Superior temporal gyrus (tissue), 1 donor: ENCODE measurements at regions not wholly inside any gene's neighbourhood (a gene's known extent, or its start where the extent isn't known, plus 50 kb on each side); places are given as distances from the start of the nearest gene placed in this dataset.
"Not testable (repeated sequence)": the region's sequence is repeated elsewhere in the genome, so short reads cannot be mapped to it uniquely, and the experiment has no call there.

Source experiments
- DNase-seq: peaks from one replicate; pipeline ENCODE4 v3.0.0-alpha.2; 2016; ENCODE audit errors: extremely low spot score

DNA sequence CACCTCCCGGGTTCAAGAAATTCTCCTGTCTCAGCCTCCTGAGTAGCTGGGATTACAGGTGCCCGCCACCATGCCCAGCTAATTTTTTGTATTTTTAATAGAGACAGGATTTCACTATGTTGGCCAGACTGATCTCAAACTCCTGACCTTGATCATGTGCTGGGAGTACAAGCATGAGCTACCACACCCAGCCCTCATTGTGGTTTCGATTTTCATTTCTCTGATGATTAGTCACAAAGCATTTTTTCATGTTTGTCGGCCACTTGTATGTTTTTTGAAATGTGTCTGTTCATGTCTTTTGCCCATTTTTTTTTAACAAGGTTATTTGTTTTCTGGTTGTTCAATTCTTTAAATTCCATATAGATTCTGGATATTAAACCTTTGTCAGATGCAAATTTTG is 138.2 kb upstream of the MSX2 start:
- DNase-seq, result not testable (repeated sequence)

GRCh38 chr5:174589011-174589410 is 135.4 kb upstream of the MSX2 start:
- no peak for DNase-seq

- DNase-seq, result no peak
Observed at GRCh38 chr5:174589599-174589998, 134.8 kb upstream of the MSX2 start.

DNA sequence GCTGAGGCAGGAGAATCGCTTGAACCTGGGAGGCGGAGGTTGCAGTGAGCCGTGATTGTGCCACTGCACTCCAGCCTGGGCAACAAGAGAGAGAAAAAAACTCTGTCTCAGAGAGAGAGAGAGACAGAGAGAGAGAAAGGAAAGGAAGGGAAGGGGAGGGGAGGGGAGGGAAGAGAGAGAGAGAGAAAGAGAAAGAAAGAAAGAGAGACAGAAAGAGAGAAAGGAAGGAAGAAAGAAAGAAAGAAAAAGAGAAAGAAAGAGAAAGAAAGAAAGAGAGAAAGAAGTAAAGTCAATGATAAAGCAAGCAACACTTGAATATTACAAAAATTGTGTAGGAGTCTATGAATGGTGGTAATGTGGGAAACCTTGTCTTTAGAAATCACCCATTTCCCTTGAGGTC is 133.6 kb upstream of the MSX2 start:
- no peak for DNase-seq

DNA sequence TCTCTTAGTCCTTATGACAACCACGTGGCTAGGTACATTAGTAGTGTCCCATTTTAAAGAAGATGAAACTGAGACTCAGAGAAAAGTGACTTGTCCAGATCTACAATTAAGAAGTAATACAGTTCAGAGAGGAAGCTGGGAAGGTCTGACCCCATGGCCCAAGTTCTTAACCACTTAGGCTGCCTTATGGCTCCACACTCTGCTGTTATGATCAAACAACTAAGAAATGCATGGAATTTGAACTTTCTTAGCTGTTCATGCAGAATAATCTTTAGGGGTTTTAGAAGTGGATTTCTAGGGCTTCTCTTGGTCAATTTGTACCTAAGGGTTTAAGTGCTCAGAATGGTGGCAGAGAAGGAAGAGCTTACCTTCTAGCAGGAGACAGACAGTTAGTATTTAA is 128.0 kb upstream of the MSX2 start:
- DNase-seq, result no peak

- DNase-seq, result no peak
Observed at GRCh38 chr5:174599992-174600391, 124.4 kb upstream of the MSX2 start.

DNA sequence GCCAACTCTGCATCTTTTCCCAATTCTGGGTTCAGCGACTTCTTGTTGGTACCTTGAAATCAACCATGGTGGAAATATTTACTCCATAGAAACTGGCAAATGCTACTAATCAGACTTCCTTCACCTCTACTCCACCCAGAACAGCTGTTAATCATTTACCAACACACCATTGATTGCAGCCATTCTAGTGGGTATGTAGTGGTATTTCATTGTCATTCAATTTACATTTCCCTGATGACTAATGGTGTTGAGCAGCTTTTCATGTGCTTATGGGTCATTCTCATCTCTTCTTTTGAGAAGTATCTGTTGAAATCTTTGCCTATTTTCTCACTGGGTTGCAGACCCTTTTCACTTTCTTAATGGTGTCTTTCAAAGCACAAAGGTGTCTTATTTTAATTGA is 122.4 kb upstream of the MSX2 start:
- no peak for DNase-seq

DNA sequence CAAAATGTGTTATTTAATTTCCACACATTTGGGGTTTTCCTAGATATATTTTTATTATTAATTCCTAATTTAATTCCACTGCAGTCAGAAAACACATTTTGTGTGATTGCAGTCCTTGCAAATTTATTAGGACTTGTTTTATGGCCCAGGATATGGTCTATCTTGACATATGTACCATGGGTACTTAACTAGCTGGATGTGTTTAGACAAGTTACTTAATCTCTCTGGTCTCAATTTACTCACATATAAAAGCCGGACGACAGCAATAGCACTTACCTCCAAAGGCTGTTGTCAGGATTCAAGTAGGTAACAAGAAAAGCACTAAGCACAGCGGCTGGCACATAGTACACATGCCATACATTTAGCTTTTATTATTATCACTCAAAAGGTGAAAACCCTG is 118.2 kb upstream of the MSX2 start:
- no peak for DNase-seq

GRCh38 chr5:174606646-174607045 is 117.7 kb upstream of the MSX2 start:
- DNase-seq, result no peak

DNA sequence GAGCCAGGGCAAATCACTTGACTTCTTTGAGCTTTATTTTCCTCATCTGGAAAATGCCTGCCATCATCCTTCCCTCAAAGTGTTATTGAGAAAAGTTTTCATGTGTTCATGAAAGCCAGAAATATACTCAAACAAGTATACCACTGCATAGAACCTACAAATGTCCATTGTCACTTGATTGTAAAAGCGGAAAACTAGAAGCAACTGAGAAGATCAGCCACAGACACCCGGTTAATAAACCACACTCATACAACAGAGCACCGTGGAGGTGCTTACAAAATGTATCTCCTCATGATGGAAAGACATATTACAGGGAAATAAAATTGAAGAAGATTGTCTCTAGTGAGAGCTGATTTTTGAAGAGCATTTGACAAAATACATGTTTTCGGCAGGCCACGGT is 117.2 kb upstream of the MSX2 start:
- no peak for DNase-seq

GRCh38 chr5:174607916-174608315 is 116.5 kb upstream of the MSX2 start:
- no peak for DNase-seq

DNA sequence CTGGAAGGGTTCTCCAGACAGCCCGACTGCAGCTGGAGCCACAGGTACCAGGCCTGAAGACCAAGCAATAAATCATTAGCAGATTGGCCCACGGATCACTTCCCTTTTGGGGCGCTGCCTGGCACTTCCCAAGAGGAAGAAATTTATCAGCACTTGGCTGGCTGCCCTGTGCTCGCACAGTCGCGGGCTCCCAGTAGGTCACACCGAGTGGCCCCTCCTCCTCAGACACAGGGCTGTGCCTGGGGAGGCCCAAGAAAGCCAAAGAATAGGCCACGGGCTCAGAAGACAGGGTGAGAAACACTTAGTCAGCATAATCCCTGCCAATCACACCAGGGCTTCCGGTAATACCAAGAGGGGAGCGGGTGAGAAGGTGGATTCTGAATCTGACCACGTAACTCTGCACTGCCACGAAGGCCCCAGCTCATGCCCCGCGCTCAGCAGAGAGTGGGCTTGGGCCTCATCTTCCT is 115.7 kb upstream of the MSX2 start:
- no peak for DNase-seq

DNA sequence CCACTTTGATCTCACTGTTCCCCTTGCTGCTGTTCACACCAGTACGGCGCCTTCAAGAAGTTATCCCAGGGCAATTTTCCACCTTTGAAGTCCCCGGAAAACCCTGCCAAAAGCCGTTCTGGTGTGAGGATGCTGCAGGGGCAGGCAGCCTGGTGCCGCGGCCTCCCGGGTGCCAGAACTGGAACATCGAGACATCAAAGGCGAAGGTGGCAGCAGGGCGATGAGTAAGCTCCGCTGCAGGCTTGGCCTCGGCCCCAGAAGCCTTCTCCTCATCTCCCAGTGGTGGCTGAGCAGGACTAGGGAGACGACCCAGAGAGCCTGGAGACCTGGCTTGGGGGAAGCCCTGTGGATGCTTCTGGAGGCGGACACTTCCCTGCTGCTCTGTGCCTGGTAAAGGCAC is 115.3 kb upstream of the MSX2 start:
- DNase-seq, result no peak

GRCh38 chr5:174610968-174611367 is 113.4 kb upstream of the MSX2 start:
- DNase-seq, result no peak

DNA sequence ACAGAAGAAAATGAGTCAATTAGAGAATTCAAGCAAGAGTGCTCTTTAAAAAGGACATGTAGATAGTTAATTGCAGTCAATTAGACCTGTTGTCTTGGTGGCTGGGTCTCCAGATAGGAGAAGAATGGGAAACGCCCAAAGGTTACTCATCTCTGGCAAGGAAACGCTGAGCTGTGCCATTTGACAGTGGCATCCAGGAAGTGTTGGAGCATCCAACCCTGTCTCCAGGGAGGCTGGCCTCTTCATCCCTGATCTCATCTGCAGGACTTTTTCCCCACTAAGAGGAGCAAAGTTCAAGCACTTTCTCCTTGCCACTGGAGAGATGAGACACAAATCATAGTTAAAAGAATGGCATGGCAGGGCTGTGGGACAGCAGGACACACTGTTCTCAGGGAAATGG is 111.7 kb upstream of the MSX2 start:
- no peak for DNase-seq

DNA sequence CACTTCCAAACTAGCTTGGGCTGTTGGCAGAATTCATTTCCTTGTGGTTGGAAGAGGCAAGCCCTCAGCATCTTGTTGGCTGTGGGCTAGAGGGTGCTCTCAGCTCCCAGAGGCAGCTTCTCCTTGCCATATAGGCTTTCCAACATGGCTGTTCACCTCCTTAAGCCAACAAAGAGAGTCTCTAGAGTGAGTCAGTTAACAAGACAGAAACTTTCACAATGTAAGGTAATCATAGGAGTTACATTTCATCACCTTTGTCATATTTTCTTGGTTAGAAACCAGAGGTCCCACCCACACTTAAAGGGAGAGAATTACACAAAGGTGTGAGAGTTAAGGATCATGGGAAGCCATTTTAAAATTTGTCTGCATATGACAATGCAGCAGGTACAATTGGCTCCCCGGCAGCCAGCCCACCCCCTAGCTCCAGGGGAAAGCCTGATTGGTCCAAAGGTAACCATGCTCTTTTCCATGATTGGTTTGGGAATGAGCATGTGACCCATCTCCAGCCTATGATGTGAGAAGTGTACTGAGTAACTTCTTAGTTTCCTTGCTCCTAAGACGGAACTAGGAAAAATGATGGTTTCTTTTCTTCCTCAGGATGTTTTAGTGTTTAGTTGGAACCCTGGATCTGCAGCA is 109.8 kb upstream of the MSX2 start:
- no peak for DNase-seq

DNA sequence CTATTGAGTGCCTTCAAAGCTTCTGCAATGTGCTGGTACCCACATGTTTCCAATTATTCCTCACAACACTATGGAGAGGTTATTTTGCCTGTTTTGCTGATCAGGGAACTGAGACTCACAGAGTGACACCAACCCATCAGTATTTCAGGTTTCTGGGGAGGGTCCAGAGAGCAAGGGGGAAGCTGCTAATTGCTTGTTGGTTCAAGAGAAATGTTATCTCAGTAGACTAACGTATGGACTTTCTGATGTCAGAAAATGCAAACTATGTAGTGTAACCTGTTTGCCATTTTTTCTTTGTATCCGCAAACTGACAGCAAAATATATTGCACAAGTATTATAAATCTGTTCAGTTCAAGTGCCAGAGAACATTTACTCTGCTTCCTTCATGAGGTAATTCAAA is 108.3 kb upstream of the MSX2 start:
- no peak for DNase-seq

DNA sequence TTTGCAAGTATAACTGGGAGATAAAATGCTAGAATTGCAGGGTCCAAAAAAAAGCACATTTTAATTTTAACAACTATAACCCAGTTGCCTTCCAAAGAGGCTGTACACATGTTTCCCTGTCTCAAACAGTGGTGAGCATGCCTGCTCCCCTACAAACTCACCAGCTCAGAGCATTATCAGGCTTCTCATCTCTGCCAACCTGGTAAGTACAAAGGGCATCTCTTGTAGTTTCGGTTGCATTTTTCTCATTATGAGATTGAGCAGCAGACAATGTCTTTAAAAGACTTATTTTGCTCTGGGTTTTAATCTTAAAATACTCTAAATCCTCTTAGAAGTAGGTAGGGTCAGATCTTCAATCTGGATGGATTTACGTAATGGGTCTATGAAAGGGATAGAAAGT is 107.1 kb upstream of the MSX2 start:
- DNase-seq, result no peak

- no peak for DNase-seq
Observed at GRCh38 chr5:174617910-174618309, 106.5 kb upstream of the MSX2 start.

DNA sequence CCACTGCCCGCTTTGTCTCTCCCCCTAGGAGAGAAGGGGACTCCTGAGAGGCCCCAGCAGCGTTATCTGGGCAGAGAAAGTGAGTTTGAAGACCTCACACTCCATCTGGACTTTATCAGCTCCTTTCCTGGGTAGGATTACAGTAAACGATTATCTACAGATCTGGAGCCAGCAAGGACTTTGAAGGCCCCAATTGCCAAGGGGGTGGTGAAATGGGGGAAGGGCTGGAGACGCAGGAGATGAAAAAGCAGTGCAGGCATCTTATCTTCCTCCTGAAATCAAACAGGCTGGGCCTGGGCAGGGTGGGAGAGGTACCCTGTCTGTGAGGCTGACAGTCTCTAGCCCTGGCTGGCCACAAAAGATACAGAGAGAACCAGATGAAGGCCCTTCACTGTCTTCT is 105.8 kb upstream of the MSX2 start:
- DNase-seq, result no peak

- DNase-seq, result no peak
Observed at GRCh38 chr5:174622067-174622466, 102.3 kb upstream of the MSX2 start.

- no peak for DNase-seq
Observed at GRCh38 chr5:174623018-174623417, 101.4 kb upstream of the MSX2 start.

DNA sequence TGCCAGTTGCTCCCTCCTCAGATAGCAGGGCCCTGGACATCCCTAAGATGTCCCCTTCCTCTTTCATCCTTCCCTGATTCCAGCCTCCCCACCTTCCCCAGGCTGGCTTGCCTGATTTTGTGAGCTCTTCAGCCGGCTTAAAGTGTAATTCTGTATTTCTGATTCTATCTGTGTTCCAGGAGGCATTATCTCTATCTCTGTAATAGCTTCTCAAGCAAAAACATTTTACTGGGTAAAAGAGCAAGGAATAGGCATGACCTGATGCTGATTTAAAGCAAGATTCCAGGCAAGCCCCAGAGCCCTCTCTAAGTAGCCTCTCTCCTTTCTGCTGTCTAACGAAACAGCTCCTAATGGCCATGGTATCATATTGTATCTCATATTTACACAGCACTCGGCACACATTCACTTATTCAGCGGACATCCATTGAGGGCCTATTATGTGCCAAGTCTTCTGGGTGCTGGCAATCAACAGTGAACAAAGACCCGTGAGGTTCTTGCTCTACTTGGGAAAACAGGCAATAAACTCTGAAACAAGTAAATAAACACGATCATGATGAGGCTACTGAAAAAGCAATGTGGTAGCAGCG is 100.9 kb upstream of the MSX2 start:
- DNase-seq, result no peak
